H1 (cell line): ENCODE measurements at regions not wholly inside any gene's neighbourhood (a gene's known extent, or its start where the extent isn't known, plus 50 kb on each side); places are given as distances from the start of the nearest gene placed in this dataset.

ENCODE experiments used
- CTCF ChIA-PET: fragments of 300-600 bp; sonication (Branson Sonifier 250); formaldehyde crosslinking; loops from one replicate; lab custom pipeline; 2021; ENCODE audit not compliant: partially characterized antibody; lab: Charles Lee
- POLR2A ChIA-PET: fragments of 300-600 bp; sonication (Branson Sonifier 250); formaldehyde crosslinking; loops from one replicate; lab custom pipeline; 2021; ENCODE audit warnings: inconsistent platforms; ENCODE audit not compliant: partially characterized antibody; lab: Charles Lee
- DNase-seq, 2 experiments: peaks; one replicate each; pipeline versions ENCODE4 v3.0.0 to v3.0.0-alpha.2; 2010 to 2022; ENCODE audit warnings: low spot score in 2 of 2, low read depth in 1 of 2, mixed read lengths in 1 of 2
- FAIRE-seq: peaks from 2 replicates; lab custom pipeline; 2011; peaks lifted over from hg19 to GRCh38; lab: Jason Lieb, UNC
- H2AFZ ChIP-seq: 2 replicates; pipeline ENCODE4 v1.8.1; 2012; ENCODE audit warnings: low read length, inconsistent platforms
- H2AK5ac ChIP-seq: 2 replicates; pipeline ENCODE4 v1.6.1; 2013; ENCODE audit warnings: low read depth, low read length
- H2BK120ac ChIP-seq: replicated peaks from 2 replicates; pipeline ENCODE3; 2013; ENCODE audit warnings: low read depth, low read length, inconsistent platforms
- H2BK12ac ChIP-seq: 2 replicates; pipeline ENCODE4 v1.6.1; 2013; ENCODE audit warnings: low read depth, low read length
- H2BK15ac ChIP-seq: 2 replicates; pipeline ENCODE4 v1.6.1; 2013; ENCODE audit warnings: low read length
- H2BK20ac ChIP-seq: 2 replicates; pipeline ENCODE4 v1.6.1; 2013; ENCODE audit warnings: low read length
- H2BK5ac ChIP-seq: 2 replicates; pipeline ENCODE4 v1.6.1; 2013; ENCODE audit warnings: low read depth, low read length
- H3K14ac ChIP-seq: 2 replicates; pipeline ENCODE4 v1.6.1; 2013; ENCODE audit warnings: inconsistent platforms; ENCODE audit not compliant: insufficient read length
- H3K18ac ChIP-seq: 2 replicates; pipeline ENCODE4 v1.6.1; 2013; ENCODE audit warnings: low read length; ENCODE audit errors: extremely low read depth
- H3K23ac ChIP-seq: 2 replicates; pipeline ENCODE4 v1.6.1; 2013; ENCODE audit warnings: inconsistent platforms; ENCODE audit not compliant: insufficient read length
- H3K23me2 ChIP-seq: 2 replicates; pipeline ENCODE4 v1.6.1; 2013; ENCODE audit warnings: low read depth, low read length
- H3K27ac ChIP-seq: 2 replicates; pipeline ENCODE4 v1.6.1; 2011; ENCODE audit warnings: low read depth, low read length, inconsistent platforms
- H3K27me3 ChIP-seq, 4 experiments: replicated peaks in 1 of 4; 1 replicate in 1 of 4; 2 replicates in 3 of 4; pipeline versions ENCODE4 v1.6.1 to v1.8.1; 2011 to 2013; ENCODE audit warnings: low read length in 3 of 4, mild to moderate bottlenecking in 3 of 4, inconsistent platforms in 2 of 4, mixed read lengths in 2 of 4, moderate library complexity in 1 of 4; ENCODE audit not compliant: control insufficient read depth in 3 of 4, insufficient read depth in 3 of 4; ENCODE audit errors: extremely low read depth in 1 of 4
- H3K36me3 ChIP-seq, 4 experiments: 2 replicates each; pipeline versions ENCODE4 v1.6.1 to v1.8.1; 2011 to 2013; ENCODE audit warnings: mild to moderate bottlenecking in 4 of 4, low read length in 3 of 4, moderate library complexity in 2 of 4, control low read depth in 1 of 4, inconsistent platforms in 1 of 4; ENCODE audit not compliant: insufficient read depth in 4 of 4, control insufficient read depth in 2 of 4
- H3K4ac ChIP-seq: replicated peaks from 2 replicates; pipeline ENCODE3; 2013; ENCODE audit warnings: low read length, low read depth, mixed read lengths, inconsistent platforms; ENCODE audit not compliant: insufficient read length
- H3K4me1 ChIP-seq, 4 experiments: replicated peaks in 1 of 4; 1 replicate in 1 of 4; 2 replicates in 3 of 4; pipeline versions ENCODE4 v1.6.1 to v1.8.1; 2011 to 2013; ENCODE audit warnings: low read length in 3 of 4, inconsistent platforms in 2 of 4, mixed read lengths in 1 of 4; ENCODE audit not compliant: insufficient read depth in 4 of 4, control insufficient read depth in 3 of 4
- H3K4me2 ChIP-seq, 2 experiments: 2 replicates each; pipeline versions ENCODE4 v1.6.1 to v1.8.1; 2011 to 2013; ENCODE audit warnings: low read depth in 2 of 2, low read length in 2 of 2, control low read depth in 1 of 2, inconsistent platforms in 1 of 2, mild to moderate bottlenecking in 1 of 2; ENCODE audit not compliant: insufficient read depth in 1 of 2
- H3K4me3 ChIP-seq, 4 experiments: fragments of 200-600, 300-600 bp in 1 of 4; sonication (generic), shearing (Covaris generic), sonication (Bioruptor Twin) in 1 of 4; 2 replicates each; pipeline versions ENCODE4 v1.5.1 to v1.8.1; 2011 to 2016; ENCODE audit warnings: low read length in 4 of 4, low read depth in 3 of 4, control low read depth in 2 of 4, inconsistent platforms in 2 of 4, mild to moderate bottlenecking in 2 of 4, mixed read lengths in 1 of 4, moderate library complexity in 1 of 4; ENCODE audit not compliant: insufficient read depth in 2 of 4; ENCODE audit errors: extremely low read depth in 1 of 4
- H3K56ac ChIP-seq: replicated peaks from 2 replicates; pipeline ENCODE3; 2013; ENCODE audit warnings: low read depth, mild to moderate bottlenecking, mixed read lengths, low read length, inconsistent platforms; ENCODE audit not compliant: insufficient read length
- H3K79me1 ChIP-seq: 2 replicates; pipeline ENCODE4 v1.6.1; 2013; ENCODE audit warnings: low read depth, low read length, control low read depth
- H3K79me2 ChIP-seq, 2 experiments: 2 replicates each; pipeline versions ENCODE4 v1.6.1 to v1.8.1; 2012 to 2013; ENCODE audit warnings: low read length in 2 of 2, mild to moderate bottlenecking in 2 of 2, inconsistent platforms in 1 of 2; ENCODE audit not compliant: insufficient read depth in 2 of 2, control insufficient read depth in 1 of 2
- H3K9ac ChIP-seq, 4 experiments: replicated peaks in 1 of 4; 1 replicate in 1 of 4; 2 replicates in 3 of 4; pipeline versions ENCODE4 v1.6.1 to v1.8.1; 2011 to 2013; ENCODE audit warnings: low read depth in 3 of 4, low read length in 3 of 4, control low read depth in 2 of 4, mild to moderate bottlenecking in 2 of 4, moderate library complexity in 2 of 4, inconsistent platforms in 1 of 4; ENCODE audit errors: extremely low read depth in 1 of 4
- H3K9me3 ChIP-seq, 2 experiments: 2 replicates each; pipeline versions ENCODE4 v1.6.1 to v1.8.1; 2012 to 2013; ENCODE audit warnings: mild to moderate bottlenecking in 2 of 2, moderate library complexity in 2 of 2, control low read depth in 1 of 2, inconsistent platforms in 1 of 2, low read depth in 1 of 2, low read length in 1 of 2, mixed read lengths in 1 of 2; ENCODE audit not compliant: insufficient read depth in 2 of 2
- H4K20me1 ChIP-seq, 2 experiments: replicated peaks in 1 of 2; 2 replicates each; pipeline versions ENCODE3 to v1.8.1; 2011 to 2013; ENCODE audit warnings: inconsistent platforms in 2 of 2, low read length in 2 of 2, mild to moderate bottlenecking in 1 of 2; ENCODE audit not compliant: insufficient read depth in 2 of 2, control insufficient read depth in 1 of 2
- H4K5ac ChIP-seq: 2 replicates; pipeline ENCODE4 v1.6.1; 2013; ENCODE audit warnings: low read length, low read depth, mixed read lengths, inconsistent platforms; ENCODE audit not compliant: insufficient read length
- H4K8ac ChIP-seq: 2 replicates; pipeline ENCODE4 v1.8.0; 2013; ENCODE audit warnings: mild to moderate bottlenecking, moderate library complexity, low read length, inconsistent platforms; ENCODE audit not compliant: insufficient read depth; ENCODE audit errors: extremely low read depth
- H4K91ac ChIP-seq: replicated peaks from 2 replicates; pipeline ENCODE3; 2013; ENCODE audit warnings: low read length, mixed read lengths, inconsistent platforms; ENCODE audit not compliant: insufficient read length
- BRCA1 ChIP-seq: IDR thresholded peaks from 2 replicates; pipeline ENCODE4 v1.6.1; 2012; ENCODE audit warnings: low read depth, low read length, improper control_type of control experiment
- CHD2 ChIP-seq: IDR thresholded peaks from 2 replicates; pipeline ENCODE4 v1.6.1; 2012; ENCODE audit warnings: low read length, improper control_type of control experiment
- CREB1 ChIP-seq: IDR thresholded peaks from 2 replicates; pipeline ENCODE4 v1.6.1; 2012; ENCODE audit warnings: inconsistent platforms
- E2F6 ChIP-seq: IDR thresholded peaks from 2 replicates; pipeline ENCODE4 v1.6.1; 2012; ENCODE audit warnings: inconsistent platforms
- EP300 ChIP-seq, 2 experiments: IDR thresholded peaks; 1 replicate in 1 of 2; 2 replicates in 1 of 2; pipeline ENCODE4 v1.6.1; 2011 to 2012; ENCODE audit warnings: low read depth in 2 of 2, low read length in 2 of 2, mild to moderate bottlenecking in 2 of 2, borderline replicate concordance in 1 of 2, inconsistent platforms in 1 of 2, moderate library complexity in 1 of 2
- NANOG ChIP-seq: IDR thresholded peaks from 2 replicates; pipeline ENCODE4 v1.6.1; 2011; ENCODE audit warnings: low read length, low read depth, mild to moderate bottlenecking, inconsistent platforms; ENCODE audit not compliant: insufficient read depth, poor library complexity, severe bottlenecking
- NRF1 ChIP-seq: IDR thresholded peaks from 2 replicates; pipeline ENCODE4 v1.6.1; 2011; ENCODE audit warnings: mild to moderate bottlenecking, low read depth, low read length, improper control_type of control experiment
- RFX5 ChIP-seq: IDR thresholded peaks from 2 replicates; pipeline ENCODE4 v1.6.1; 2011; ENCODE audit warnings: low read depth, low read length, improper control_type of control experiment, borderline replicate concordance
- SIRT6 ChIP-seq: IDR thresholded peaks from one replicate; pipeline ENCODE4 v1.7.1; 2012; ENCODE audit warnings: low read length, inconsistent platforms
- SP1 ChIP-seq: IDR thresholded peaks from 2 replicates; pipeline ENCODE4 v1.6.1; 2011; ENCODE audit warnings: low read depth, low read length
- TAF1 ChIP-seq: IDR thresholded peaks from 2 replicates; pipeline ENCODE4 v1.6.1; 2011; ENCODE audit warnings: mild to moderate bottlenecking, low read depth, low read length
- TAF7 ChIP-seq: optimal IDR thresholded peaks from 2 replicates; pipeline ENCODE3; 2011; ENCODE audit warnings: low read depth, mild to moderate bottlenecking, inconsistent platforms, low read length, moderate library complexity, borderline replicate concordance
- TEAD4 ChIP-seq: IDR thresholded peaks from 2 replicates; pipeline ENCODE4 v1.6.1; 2012; ENCODE audit warnings: low read depth, low read length, inconsistent platforms, mixed read lengths
- USF2 ChIP-seq: IDR thresholded peaks from 2 replicates; pipeline ENCODE4 v1.6.1; 2011; ENCODE audit warnings: low read length, improper control_type of control experiment
- WGBS, 2 experiments: shearing (Covaris generic) in 1 of 2; methylation state at CpG; one replicate each; pipeline versions ENCODE4 v1.1.6 to v1.1.7; 2013 to 2015; ENCODE audit warnings: low lambda C conversion rate in 2 of 2, mixed read lengths in 2 of 2, inconsistent platforms in 1 of 2, low coverage in 1 of 2, missing lambda C conversion rate in 1 of 2; ENCODE audit not compliant: insufficient replicate concordance in 2 of 2, insufficient coverage in 1 of 2, insufficient read length in 1 of 2; ENCODE audit errors: extremely low coverage in 1 of 2, missing lambda C conversion rate in 1 of 2; 5-methylcytosine and 5-hydroxymethylcytosine counted together

GRCh38 chr9:87810679-87811178 lies 71.9 kb upstream of the SPATA31E1 start:
- Histone ChIP-seq H3K4ac (no peak overlapping the region), H3K4me3 (no peak overlapping the region), H4K5ac (no peak overlapping the region), H3K27me3 (no peaks in the 10 kb centered on the region), H3K56ac (no peak overlapping the region), H2BK20ac (no peak overlapping the region), H3K23me2 (no peaks in the 10 kb centered on the region), H3K14ac (no peak overlapping the region), H2BK5ac (no peak overlapping the region), H2AFZ (no peak overlapping the region), H3K4me1 (no peaks in the 10 kb centered on the region; a peak in 1 of 7 replicates), H3K9me3 (no peaks in the 10 kb centered on the region; a peak in 1 of 4 replicates), H3K18ac (no peak overlapping the region), H3K9ac (no peak overlapping the region), H4K91ac (no peak overlapping the region), H3K79me2 (no peaks in the 10 kb centered on the region), H3K4me2 (no peak overlapping the region), H4K8ac (no peak overlapping the region), H3K36me3 (no peaks in the 10 kb centered on the region), H2BK12ac (no peak overlapping the region), H2BK15ac (no peak overlapping the region), H3K27ac (no peak overlapping the region), H4K20me1 (no peaks in the 10 kb centered on the region), H3K23ac (no peak overlapping the region), H3K79me1 (no peaks in the 10 kb centered on the region), H2AK5ac (no peak overlapping the region), H2BK120ac (no peak overlapping the region)
- CTCF ChIA-PET, result interaction anchor here (1.0 to 6.5 kb wide), 11 partner anchors 8 to 134 kb away, joined by 3 to 88 read pairs (median 18); partner anchors contain the start of gene CTSL
- FAIRE-seq (no peak), DNase-seq (no peak)
- POLR2A ChIA-PET, result no interaction called here
- WGBS, 2 experiments, result 84% methylated on average over 5 of the region's 5 CpGs; no CpG with 5 or more reads in 1 of the 2 experiments
- no peak for TF ChIP-seq NRF1
- TF ChIP-seq SP1, result no peak
- TF ChIP-seq EP300 (IDR thresholded peaks at IDR 0.05; ENCODE audit: borderline replicate concordance in 1 of 2, low read depth in 2 of 2, low read length in 2 of 2), result no peak
- no peak for TF ChIP-seq CREB1
- no peak for TF ChIP-seq NANOG
- no peak for TF ChIP-seq CHD2
- no peak for TF ChIP-seq USF2
- TF ChIP-seq TAF7, result no peak
- TF ChIP-seq TAF1, result no peak
- no peak for TF ChIP-seq TEAD4
- TF ChIP-seq BRCA1, result no peak
- no peak for TF ChIP-seq RFX5
- TF ChIP-seq E2F6, result no peak
- no peak for TF ChIP-seq SIRT6
